ENCODE measurements at regions not wholly inside any gene's neighbourhood (a gene's known extent, or its start where the extent isn't known, plus 50 kb on each side); places are given as distances from the start of the nearest gene placed in this dataset.
A peak's percentile ranks its signal among the peaks of the same experiment; 100 is the strongest.

DNA sequence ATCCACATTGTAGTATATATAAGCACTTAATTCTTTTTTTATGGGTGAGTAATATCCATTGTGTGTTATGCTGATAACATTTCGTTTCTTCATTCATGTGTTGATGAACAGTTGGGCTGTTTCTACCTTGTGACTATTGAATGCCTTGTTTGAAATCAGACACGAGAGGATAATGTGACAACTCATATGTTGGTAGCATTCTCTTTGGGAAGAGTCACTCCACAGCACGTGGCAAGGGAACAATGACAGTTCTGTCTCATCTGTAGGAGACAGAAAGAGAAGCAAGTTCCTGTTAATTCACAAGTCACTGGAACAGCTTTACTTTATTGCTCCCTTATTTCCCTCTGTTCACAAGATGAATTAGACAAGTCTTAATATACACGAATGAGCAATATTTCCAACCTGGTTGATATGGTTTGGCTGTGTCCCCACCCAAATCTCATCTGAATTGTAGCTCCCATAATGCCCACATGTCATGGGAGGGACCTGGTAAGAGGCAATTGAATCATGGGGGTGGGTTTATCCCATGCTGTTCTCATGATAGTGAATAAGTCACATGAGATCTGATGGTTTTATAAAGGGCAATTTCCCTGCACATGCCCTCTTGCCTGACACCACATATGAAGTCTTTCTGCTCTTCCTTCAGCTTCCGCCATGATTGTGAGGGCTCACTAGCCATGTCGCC, 125.3 kb downstream of the SEC23IP start:
- TF ChIP-seq, protein P1, sequence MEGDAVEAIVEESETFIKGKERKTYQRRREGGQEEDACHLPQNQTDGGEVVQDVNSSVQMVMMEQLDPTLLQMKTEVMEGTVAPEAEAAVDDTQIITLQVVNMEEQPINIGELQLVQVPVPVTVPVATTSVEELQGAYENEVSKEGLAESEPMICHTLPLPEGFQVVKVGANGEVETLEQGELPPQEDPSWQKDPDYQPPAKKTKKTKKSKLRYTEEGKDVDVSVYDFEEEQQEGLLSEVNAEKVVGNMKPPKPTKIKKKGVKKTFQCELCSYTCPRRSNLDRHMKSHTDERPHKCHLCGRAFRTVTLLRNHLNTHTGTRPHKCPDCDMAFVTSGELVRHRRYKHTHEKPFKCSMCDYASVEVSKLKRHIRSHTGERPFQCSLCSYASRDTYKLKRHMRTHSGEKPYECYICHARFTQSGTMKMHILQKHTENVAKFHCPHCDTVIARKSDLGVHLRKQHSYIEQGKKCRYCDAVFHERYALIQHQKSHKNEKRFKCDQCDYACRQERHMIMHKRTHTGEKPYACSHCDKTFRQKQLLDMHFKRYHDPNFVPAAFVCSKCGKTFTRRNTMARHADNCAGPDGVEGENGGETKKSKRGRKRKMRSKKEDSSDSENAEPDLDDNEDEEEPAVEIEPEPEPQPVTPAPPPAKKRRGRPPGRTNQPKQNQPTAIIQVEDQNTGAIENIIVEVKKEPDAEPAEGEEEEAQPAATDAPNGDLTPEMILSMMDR (IDR thresholded peaks at IDR 0.05; ENCODE audit: insufficient read depth, low read length, severe bottlenecking) = no peak
- Histone ChIP-seq H3K4me3 (ENCODE audit: low read depth, low read length) (no peak overlapping the region), H3K27me3 (ENCODE audit: control insufficient read depth, insufficient read depth, low read length) (no peaks in the 10 kb centered on the region), H3K36me3 (ENCODE audit: control insufficient read depth, insufficient read depth, low read length) (no peaks in the 10 kb centered on the region)
- no peak for DNase-seq (ENCODE audit: low read depth)
- no peak for FAIRE-seq

DNA sequence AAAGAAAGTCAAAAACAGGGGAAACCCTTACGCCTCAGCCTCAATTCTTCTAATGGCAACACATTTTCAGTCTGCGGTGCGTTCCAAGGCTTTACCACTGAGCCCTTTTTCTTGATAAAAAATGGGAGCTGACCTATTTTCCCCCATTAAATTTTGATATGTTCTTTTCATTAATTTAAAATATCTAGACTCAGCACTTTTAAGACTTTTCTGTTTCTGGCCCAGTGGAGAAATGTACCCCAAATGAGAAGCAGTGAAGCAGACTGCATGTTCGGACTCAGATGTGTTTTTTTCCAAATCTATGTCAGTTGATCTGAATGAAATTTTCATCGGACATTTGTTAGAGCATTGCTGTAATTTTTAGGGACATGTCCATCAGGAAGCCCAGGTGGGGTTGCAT, 126.2 kb downstream of the SEC23IP start:
- Histone ChIP-seq H3K4me3 (ENCODE audit: low read depth, low read length) (no peak overlapping the region), H3K27me3 (ENCODE audit: control insufficient read depth, insufficient read depth, low read length) (no peaks in the 10 kb centered on the region), H3K36me3 (ENCODE audit: control insufficient read depth, insufficient read depth, low read length) (no peaks in the 10 kb centered on the region)
- FAIRE-seq = no peak
- DNase-seq (ENCODE audit: low read depth) = no peak
- TF ChIP-seq, protein P1 (IDR thresholded peaks at IDR 0.05; ENCODE audit: insufficient read depth, low read length, severe bottlenecking) = no peak

DNA sequence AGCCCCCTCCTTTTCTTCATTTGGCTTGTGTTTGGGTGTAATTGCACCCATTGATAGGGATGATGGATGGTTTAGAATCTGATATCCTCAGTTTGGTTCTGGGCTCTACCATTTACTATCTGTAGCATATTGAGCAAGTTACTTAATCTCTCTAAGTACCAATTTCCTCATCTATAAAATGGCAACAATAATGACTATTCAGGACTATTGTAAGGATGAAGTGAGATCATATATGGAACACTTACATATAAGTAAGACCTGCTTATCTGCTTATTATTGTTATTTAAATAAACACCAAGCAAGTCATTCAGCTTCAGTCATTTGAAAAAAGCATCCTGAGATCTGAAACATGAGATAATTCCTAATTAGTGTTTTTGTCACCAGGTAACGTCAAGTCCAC, 127.0 kb downstream of the SEC23IP start:
- no peak overlapping the region for H3K4me3 ChIP-seq (ENCODE audit: low read depth, low read length)
- TF ChIP-seq, protein P1 (IDR thresholded peaks at IDR 0.05; ENCODE audit: insufficient read depth, low read length, severe bottlenecking) = no peak
- DNase-seq (ENCODE audit: low read depth) (no peak), FAIRE-seq (no peak)
- no peaks in the 10 kb centered on the region for H3K36me3 ChIP-seq (ENCODE audit: control insufficient read depth, insufficient read depth, low read length)
- H3K27me3 ChIP-seq (ENCODE audit: control insufficient read depth, insufficient read depth, low read length) = no peaks in the 10 kb centered on the region

DNA sequence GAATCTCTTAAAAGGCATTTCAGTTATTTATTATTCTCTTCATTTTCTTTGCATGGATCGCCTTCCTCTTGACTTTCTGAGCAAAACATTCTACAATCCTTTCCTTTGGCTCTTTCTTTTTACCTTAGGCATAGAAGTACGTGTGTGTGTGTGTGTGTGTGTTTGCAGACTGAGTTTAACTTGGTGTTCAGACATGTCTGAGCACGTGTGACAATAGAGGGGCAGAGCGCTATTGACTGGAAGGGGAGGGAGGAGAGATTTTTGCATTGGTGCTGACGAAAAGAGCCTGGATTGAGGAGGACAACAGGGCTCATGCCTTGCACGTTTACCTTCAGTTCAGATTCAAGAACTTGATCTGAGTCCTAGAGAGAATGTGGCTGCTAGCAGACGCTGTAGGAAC, 129.8 kb downstream of the SEC23IP start:
- Histone ChIP-seq H3K27me3 (ENCODE audit: control insufficient read depth, insufficient read depth, low read length) (no peaks in the 10 kb centered on the region), H3K36me3 (ENCODE audit: control insufficient read depth, insufficient read depth, low read length) (no peaks in the 10 kb centered on the region), H3K4me3 (ENCODE audit: low read depth, low read length) (no peak overlapping the region)
- DNase-seq (ENCODE audit: low read depth) (peak; percentile 70), FAIRE-seq (no peak)
- TF ChIP-seq, protein P1 (IDR thresholded peaks at IDR 0.05; ENCODE audit: insufficient read depth, low read length, severe bottlenecking) = no peak

DNA sequence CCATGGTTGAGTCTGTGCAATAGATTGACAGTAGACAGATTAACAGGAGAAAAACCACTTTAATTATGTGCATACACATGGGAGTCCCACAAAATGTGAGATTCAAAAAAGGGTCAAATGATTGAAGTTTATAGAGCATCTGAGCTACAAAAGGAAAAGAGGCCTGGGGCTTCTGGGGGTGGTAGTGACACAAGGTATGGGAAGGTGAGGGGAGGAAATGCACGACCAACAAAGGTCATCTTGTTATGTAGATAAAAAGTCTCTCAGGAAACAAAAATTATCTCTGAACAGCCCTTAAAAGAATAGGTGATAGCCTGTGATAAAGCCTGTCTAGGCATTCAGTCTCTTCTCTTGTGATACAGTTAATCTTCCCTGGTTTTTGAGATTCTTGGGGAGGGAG, 141.7 kb downstream of the SEC23IP start:
- Histone ChIP-seq H3K27me3 (ENCODE audit: control insufficient read depth, insufficient read depth, low read length) (no peaks in the 10 kb centered on the region), H3K4me3 (ENCODE audit: low read depth, low read length) (no peak overlapping the region), H3K36me3 (ENCODE audit: control insufficient read depth, insufficient read depth, low read length) (no peaks in the 10 kb centered on the region)
- no peak for FAIRE-seq
- DNase-seq (ENCODE audit: low read depth) = no peak
- TF ChIP-seq, protein P1 (IDR thresholded peaks at IDR 0.05; ENCODE audit: insufficient read depth, low read length, severe bottlenecking) = no peak

DNA sequence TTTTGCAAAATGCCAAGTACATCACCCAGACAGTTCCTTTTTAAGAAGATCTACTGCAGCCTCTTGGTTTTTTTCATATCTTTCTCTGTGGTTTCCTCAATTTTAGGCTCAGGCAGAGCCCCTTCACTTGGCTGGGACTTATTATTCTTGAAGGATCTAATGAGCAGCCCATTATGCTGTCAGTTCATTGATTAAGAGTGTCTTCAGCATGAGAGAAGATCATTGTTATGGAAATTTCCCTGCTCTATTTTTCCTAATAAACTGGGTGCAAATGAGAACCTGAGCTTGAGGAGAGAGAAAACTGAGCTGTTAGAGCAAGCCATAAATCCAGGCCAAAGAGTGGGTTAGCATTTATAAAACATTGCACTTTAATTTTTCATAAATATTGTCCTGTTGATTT, 146.5 kb downstream of the SEC23IP start:
- no peaks in the 10 kb centered on the region for H3K27me3 ChIP-seq (ENCODE audit: control insufficient read depth, insufficient read depth, low read length)
- DNase-seq (ENCODE audit: low read depth) (no peak), FAIRE-seq (no peak)
- no peaks in the 10 kb centered on the region for H3K36me3 ChIP-seq (ENCODE audit: control insufficient read depth, insufficient read depth, low read length)
- TF ChIP-seq, protein P1 (IDR thresholded peaks at IDR 0.05; ENCODE audit: insufficient read depth, low read length, severe bottlenecking) = no peak
- no peak overlapping the region for H3K4me3 ChIP-seq (ENCODE audit: low read depth, low read length)

Data from bronchial epithelial cell (primary cell).